ENCODE measurements at regions not wholly inside any gene's neighbourhood (a gene's known extent, or its start where the extent isn't known, plus 50 kb on each side); places are given as distances from the start of the nearest gene placed in this dataset.
"Not testable (repeated sequence)": the region's sequence is repeated elsewhere in the genome, so short reads cannot be mapped to it uniquely, and the experiment has no call there.

DNA sequence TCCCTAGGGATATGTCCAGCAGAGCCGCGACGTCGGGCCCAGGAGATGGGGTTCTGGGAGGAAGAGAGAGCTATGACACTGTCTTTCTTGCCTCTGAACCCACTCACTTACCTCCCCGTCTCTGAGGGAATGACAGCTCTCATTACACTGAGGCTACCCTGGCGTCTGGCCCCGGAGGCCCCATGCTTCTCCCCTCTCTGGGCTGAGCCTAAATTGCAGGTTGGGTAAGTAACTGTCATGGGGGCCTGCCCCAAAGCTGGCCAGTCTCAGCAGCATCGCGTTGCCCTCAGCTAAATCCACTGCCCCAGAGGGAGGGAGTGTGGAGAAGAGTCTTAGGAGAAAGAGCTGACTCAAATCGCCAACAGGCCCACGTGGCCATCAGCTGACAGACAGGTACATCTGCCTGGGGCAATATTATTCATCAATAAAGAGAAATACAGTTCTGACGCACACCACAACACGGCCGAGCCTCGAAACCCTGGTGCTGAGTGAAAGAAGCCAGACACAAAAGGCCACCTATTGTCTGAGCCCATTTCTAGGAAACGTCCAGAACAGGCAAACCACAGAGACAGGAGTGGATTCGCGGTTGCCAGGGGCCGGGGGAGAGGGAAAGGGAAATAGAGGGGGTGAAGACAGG, 156.4 kb downstream of the C16orf95 start:
- no peaks in the 10 kb centered on the region for H3K4me1 ChIP-seq (ENCODE audit: control insufficient read depth in 4 of 4, insufficient read depth in 4 of 4, low read length in 3 of 4)
- no peaks in the 10 kb centered on the region for H3K9me3 ChIP-seq (ENCODE audit: control insufficient read depth in 4 of 4, low read length in 3 of 4)
- no peak overlapping the region for H3K9ac ChIP-seq (ENCODE audit: low read depth in 1 of 2, low read length in 2 of 2)
- H3K27me3 ChIP-seq (ENCODE audit: control insufficient read depth in 4 of 4, insufficient read depth in 4 of 4, low read length in 3 of 4): peaks cover 0 to 5% (median 0%) of the 10 kb centered on the region in 4 donors
- no peak overlapping the region for H3K4me3 ChIP-seq (ENCODE audit: low read depth in 1 of 3, low read length in 3 of 3)
- H3K27ac ChIP-seq (ENCODE audit: low read depth in 1 of 2, low read length in 2 of 2): no peak overlapping the region
- TF ChIP-seq RAD21 (IDR thresholded peaks at IDR 0.05): no peak
- TF ChIP-seq JUND (IDR thresholded peaks at IDR 0.05): no peak
- TF ChIP-seq HNF4A (conservative IDR thresholded peaks at IDR 0.05): no peak
- TF ChIP-seq SP1 (IDR thresholded peaks at IDR 0.05): no peak
- TF ChIP-seq FOXA2 (IDR thresholded peaks at IDR 0.05): no peak
- no peak for TF ChIP-seq YY1 (IDR thresholded peaks at IDR 0.05)
- TF ChIP-seq FOXA1 (IDR thresholded peaks at IDR 0.05): no peak
- TF ChIP-seq, protein P1, sequence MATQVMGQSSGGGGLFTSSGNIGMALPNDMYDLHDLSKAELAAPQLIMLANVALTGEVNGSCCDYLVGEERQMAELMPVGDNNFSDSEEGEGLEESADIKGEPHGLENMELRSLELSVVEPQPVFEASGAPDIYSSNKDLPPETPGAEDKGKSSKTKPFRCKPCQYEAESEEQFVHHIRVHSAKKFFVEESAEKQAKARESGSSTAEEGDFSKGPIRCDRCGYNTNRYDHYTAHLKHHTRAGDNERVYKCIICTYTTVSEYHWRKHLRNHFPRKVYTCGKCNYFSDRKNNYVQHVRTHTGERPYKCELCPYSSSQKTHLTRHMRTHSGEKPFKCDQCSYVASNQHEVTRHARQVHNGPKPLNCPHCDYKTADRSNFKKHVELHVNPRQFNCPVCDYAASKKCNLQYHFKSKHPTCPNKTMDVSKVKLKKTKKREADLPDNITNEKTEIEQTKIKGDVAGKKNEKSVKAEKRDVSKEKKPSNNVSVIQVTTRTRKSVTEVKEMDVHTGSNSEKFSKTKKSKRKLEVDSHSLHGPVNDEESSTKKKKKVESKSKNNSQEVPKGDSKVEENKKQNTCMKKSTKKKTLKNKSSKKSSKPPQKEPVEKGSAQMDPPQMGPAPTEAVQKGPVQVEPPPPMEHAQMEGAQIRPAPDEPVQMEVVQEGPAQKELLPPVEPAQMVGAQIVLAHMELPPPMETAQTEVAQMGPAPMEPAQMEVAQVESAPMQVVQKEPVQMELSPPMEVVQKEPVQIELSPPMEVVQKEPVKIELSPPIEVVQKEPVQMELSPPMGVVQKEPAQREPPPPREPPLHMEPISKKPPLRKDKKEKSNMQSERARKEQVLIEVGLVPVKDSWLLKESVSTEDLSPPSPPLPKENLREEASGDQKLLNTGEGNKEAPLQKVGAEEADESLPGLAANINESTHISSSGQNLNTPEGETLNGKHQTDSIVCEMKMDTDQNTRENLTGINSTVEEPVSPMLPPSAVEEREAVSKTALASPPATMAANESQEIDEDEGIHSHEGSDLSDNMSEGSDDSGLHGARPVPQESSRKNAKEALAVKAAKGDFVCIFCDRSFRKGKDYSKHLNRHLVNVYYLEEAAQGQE (IDR thresholded peaks at IDR 0.05): no peak
- no peak for TF ChIP-seq TAF1 (conservative IDR thresholded peaks at IDR 0.05)
- TF ChIP-seq NR2F2 (IDR thresholded peaks at IDR 0.05): no peak
- no peaks in the 10 kb centered on the region for H3K36me3 ChIP-seq (ENCODE audit: control insufficient read depth in 4 of 4, insufficient read depth in 3 of 4, low read depth in 1 of 4, low read length in 3 of 4)
- DNase-seq (ENCODE audit: low spot score): no peak
- 74% methylated on average over 19 of the region's 19 CpGs for WGBS

DNA sequence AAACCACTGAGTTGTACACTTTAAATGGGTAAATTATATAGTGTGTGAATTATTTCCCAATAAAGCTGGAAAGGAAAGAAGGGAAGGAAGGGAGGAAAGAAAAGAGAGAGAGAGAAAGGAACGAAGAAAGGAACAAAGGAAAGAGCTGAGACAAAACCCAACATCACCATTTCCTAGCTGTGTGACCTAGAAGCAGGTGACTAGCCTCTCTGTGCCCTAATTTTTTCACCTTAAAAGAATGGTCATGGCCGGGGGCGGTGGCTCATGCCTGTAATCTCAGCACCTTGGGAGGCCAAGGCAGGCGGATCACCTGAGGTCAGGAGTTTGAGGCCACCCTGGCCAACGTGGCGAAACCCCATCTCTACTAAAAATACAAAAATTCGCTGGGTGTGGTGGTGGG, 155.8 kb downstream of the C16orf95 start:
- WGBS: 86% methylated on average over 7 of the region's 7 CpGs
- not testable (repeated sequence) for H3K4me1 ChIP-seq (ENCODE audit: control insufficient read depth in 4 of 4, insufficient read depth in 4 of 4, low read length in 3 of 4); H3K4me3 ChIP-seq (ENCODE audit: low read depth in 1 of 3, low read length in 3 of 3); H3K9me3 ChIP-seq (ENCODE audit: control insufficient read depth in 4 of 4, low read length in 3 of 4); H3K36me3 ChIP-seq (ENCODE audit: control insufficient read depth in 4 of 4, insufficient read depth in 3 of 4, low read depth in 1 of 4, low read length in 3 of 4); H3K27ac ChIP-seq (ENCODE audit: low read depth in 1 of 2, low read length in 2 of 2); H3K27me3 ChIP-seq (ENCODE audit: control insufficient read depth in 4 of 4, insufficient read depth in 4 of 4, low read length in 3 of 4); H3K9ac ChIP-seq (ENCODE audit: low read depth in 1 of 2, low read length in 2 of 2); DNase-seq (ENCODE audit: low spot score)

DNA sequence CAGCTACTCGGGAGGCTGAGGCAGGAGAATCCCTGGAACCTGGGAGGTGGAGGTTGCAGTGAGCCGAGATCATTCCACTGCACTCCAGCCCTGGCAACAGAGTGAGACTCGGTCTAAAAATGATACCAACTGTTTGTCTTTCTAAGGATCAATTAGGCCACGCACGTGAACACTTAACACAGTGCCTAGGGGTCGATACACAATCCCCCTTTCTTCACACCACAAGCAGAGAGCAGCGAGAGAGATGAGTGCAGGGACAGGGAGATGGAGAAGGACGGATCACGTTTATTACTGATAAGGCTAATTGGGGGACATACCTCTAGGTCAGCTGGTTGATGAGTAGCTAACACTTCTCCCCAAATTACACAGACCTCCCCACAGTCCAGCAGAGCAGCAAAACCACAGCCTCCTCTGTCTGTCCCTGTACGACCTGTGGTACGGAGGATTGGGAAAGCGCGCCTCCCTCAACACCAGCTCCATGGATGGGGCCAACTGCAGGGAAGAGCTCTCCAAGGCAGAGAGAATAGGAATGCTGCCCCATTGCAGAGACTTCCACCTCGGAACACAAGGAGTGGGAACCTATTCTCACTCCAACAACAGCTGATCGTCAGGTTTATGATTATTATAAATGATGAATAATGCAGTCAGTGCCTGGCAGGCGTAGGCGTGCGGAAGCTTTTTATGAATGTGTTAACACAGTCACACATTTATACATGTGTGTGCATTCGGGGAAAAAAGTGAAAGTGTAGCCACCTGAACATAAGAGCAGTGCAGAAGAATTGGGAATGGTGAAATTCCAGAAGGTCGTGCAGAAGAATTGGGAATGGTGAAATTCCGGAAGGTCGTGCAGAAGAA, 155.1 kb downstream of the C16orf95 start:
- TF ChIP-seq YY1 (IDR thresholded peaks at IDR 0.05): no peak
- no peak for TF ChIP-seq HNF4G (IDR thresholded peaks at IDR 0.05)
- TF ChIP-seq HNF4A (conservative IDR thresholded peaks at IDR 0.05): no peak
- TF ChIP-seq NR2F2 (IDR thresholded peaks at IDR 0.05): no peak
- TF ChIP-seq, protein P2, sequence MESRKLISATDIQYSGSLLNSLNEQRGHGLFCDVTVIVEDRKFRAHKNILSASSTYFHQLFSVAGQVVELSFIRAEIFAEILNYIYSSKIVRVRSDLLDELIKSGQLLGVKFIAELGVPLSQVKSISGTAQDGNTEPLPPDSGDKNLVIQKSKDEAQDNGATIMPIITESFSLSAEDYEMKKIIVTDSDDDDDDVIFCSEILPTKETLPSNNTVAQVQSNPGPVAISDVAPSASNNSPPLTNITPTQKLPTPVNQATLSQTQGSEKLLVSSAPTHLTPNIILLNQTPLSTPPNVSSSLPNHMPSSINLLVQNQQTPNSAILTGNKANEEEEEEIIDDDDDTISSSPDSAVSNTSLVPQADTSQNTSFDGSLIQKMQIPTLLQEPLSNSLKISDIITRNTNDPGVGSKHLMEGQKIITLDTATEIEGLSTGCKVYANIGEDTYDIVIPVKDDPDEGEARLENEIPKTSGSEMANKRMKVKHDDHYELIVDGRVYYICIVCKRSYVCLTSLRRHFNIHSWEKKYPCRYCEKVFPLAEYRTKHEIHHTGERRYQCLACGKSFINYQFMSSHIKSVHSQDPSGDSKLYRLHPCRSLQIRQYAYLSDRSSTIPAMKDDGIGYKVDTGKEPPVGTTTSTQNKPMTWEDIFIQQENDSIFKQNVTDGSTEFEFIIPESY (IDR thresholded peaks at IDR 0.05): no peak
- TF ChIP-seq, protein P1 (IDR thresholded peaks at IDR 0.05): no peak
- Histone ChIP-seq H3K27ac (ENCODE audit: low read depth in 1 of 2, low read length in 2 of 2) (no peak overlapping the region), H3K4me3 (ENCODE audit: low read depth in 1 of 3, low read length in 3 of 3) (no peak overlapping the region), H3K36me3 (ENCODE audit: control insufficient read depth in 4 of 4, insufficient read depth in 3 of 4, low read depth in 1 of 4, low read length in 3 of 4) (no peaks in the 10 kb centered on the region), H3K9ac (ENCODE audit: low read depth in 1 of 2, low read length in 2 of 2) (no peak overlapping the region), H3K27me3 (ENCODE audit: control insufficient read depth in 4 of 4, insufficient read depth in 4 of 4, low read length in 3 of 4) (peaks cover 0 to 5% (median 0%) of the 10 kb centered on the region in 4 donors), H3K4me1 (ENCODE audit: control insufficient read depth in 4 of 4, insufficient read depth in 4 of 4, low read length in 3 of 4) (no peaks in the 10 kb centered on the region), H3K9me3 (ENCODE audit: control insufficient read depth in 4 of 4, low read length in 3 of 4) (no peaks in the 10 kb centered on the region)
- DNase-seq (ENCODE audit: low spot score): no peak
- WGBS: 78% methylated on average over 22 of the region's 22 CpGs

All from liver (tissue), 7 donors.